HG03378 (cell line): ENCODE measurements at regions not wholly inside any gene's neighbourhood (a gene's known extent, or its start where the extent isn't known, plus 50 kb on each side); places are given as distances from the start of the nearest gene placed in this dataset.

Source experiments
- ATAC-seq: cut with Tn5 transposase; IDR thresholded peaks from one replicate; pipeline ENCODE4 v1.9.1; 2021; ENCODE audit warnings: mild to moderate bottlenecking, moderate library complexity; ENCODE audit not compliant: unreplicated experiment

GRCh38 chr2:220036431-220036830 is 409.0 kb downstream of the SLC4A3 start:
- no peak for ATAC-seq

GRCh38 chr2:220040346-220040745 is 412.9 kb downstream of the SLC4A3 start:
- no peak for ATAC-seq

- no peak for ATAC-seq
Observed at GRCh38 chr2:220041447-220041846, 414.0 kb downstream of the SLC4A3 start.

- no peak for ATAC-seq
Observed at GRCh38 chr2:220043155-220043989, 415.9 kb downstream of the SLC4A3 start.

GRCh38 chr2:220043990-220044335 is 416.5 kb downstream of the SLC4A3 start:
- ATAC-seq, result no peak

DNA sequence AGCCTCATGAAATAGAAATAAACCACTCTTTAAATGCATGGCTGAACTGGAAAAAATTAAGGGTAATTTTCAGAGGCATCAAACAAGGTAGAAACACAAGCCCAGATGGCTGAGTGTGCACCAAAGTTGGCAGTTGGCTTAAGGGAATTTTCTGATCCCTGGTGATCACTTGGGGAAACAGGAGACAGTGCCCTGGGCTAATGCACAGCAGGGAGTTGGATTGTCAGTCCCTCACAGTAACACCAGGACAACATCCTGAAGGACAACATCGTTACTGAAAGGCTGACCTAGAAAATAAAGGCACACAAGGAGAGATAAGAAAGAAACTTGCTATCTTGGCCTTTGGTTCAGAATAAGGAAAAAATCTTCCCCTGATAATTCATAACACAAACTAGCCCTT is 417.0 kb downstream of the SLC4A3 start:
- no peak for ATAC-seq

DNA sequence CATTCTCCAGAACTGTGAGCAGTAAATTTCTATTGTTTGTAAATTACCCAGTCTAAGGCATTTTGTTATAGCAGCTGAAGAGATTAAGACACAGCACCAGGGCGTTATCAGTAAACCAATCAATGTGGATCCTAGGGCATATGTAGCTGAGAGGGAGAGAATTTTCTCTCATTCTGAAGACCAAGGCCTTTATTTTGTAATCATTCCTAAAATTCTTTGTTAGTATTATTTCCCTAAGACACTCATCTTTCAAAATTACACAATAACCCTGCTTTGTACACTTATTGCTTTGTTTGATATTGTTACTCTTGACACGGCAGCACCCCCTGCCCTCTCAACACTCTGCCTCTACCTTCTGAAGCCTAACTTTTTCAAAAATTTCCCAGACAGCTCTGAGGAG is 419.1 kb downstream of the SLC4A3 start:
- no peak for ATAC-seq

GRCh38 chr2:220051716-220052115 is 424.3 kb downstream of the SLC4A3 start:
- ATAC-seq, result no peak

- ATAC-seq, result no peak
Observed at GRCh38 chr2:220053919-220054318, 426.5 kb downstream of the SLC4A3 start.

GRCh38 chr2:220057391-220057790 is 430.0 kb downstream of the SLC4A3 start:
- no peak for ATAC-seq

- no peak for ATAC-seq
Observed at GRCh38 chr2:220057916-220058315, 430.5 kb downstream of the SLC4A3 start.

- ATAC-seq, result no peak
Observed at GRCh38 chr2:220064111-220065030, 436.9 kb downstream of the SLC4A3 start.

DNA sequence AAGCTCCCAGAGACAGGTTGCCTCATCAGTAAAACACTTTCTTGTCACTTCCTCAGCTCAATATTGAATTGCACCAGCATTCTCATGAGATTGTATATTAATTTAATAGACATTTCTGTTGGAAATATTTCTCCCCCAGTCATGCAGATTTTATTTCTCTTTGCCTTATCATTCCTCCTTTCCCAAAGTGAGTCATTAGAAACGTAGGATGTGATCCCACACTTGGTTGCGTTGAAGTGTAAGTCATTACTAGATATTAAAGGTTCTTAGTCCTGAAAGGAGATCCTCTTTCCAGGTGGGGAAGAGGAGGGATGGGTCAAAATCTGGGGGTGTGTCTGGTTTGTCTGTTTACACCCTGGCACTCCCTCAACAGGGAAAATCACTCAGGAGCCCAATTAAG is 438.2 kb downstream of the SLC4A3 start:
- no peak for ATAC-seq

DNA sequence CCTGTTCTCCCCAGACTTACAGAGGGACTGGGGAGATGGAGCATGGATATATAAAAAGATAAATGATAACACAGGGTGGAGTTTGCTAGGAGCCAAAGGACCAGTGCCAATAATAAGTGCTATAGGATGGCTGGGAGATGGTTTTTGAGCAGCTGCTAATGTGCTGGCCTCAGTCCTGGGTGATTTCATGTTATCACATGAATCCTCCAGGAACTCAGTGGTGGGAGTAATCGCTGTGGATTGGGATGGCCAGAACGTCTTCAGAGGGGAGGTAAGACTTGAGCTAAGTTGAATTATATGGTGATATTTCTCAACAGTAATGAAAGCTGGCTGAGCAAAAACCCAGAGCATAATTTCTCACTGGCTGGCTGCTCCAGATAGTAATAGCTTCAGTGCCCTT is 441.4 kb downstream of the SLC4A3 start:
- no peak for ATAC-seq

DNA sequence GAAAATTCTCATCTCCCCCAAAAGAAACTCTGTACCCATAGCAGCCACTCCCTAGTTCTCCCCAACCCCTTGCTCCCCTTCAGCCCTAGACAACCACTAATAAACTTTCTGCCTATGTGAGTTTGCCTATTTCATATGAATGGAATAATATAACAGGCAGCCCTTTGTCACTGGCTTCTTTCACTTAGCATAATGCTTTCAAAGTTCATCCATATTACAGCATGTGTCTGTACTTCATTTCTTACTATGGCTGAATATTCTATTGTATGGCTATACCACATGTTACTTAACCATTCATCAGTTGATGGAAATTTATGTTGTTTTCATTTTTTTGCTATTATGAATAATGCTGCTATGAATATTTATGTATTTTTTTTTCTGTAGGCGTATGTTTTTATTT is 442.9 kb downstream of the SLC4A3 start:
- no peak for ATAC-seq

- no peak for ATAC-seq
Observed at GRCh38 chr2:220071696-220072095, 444.3 kb downstream of the SLC4A3 start.

- no peak for ATAC-seq
Observed at GRCh38 chr2:220072669-220073220, 445.3 kb downstream of the SLC4A3 start.

GRCh38 chr2:220075835-220076234 is 448.4 kb downstream of the SLC4A3 start:
- no peak for ATAC-seq

GRCh38 chr2:220076734-220077133 is 449.3 kb downstream of the SLC4A3 start:
- no peak for ATAC-seq

DNA sequence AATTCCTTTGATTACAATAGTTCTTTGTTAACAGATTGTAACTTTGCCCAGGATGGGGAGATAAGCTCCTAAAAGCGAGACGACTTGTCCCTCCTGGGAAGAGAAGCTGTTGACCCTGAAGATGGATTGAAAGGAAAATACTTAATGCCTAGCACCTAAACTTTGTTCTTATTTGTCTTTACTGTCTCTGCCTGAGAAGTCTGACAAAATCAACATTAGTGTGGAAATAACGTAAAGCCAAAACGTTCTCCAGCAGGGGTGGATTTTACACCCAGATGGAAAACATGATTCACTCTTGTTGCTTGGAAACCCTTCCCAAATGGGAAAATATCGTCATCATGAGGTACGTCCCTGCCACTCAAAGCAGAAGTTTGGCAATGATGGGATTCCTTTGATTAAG is 450.1 kb downstream of the SLC4A3 start:
- ATAC-seq, result no peak

GRCh38 chr2:220078439-220078838 is 451.0 kb downstream of the SLC4A3 start:
- ATAC-seq, result no peak

DNA sequence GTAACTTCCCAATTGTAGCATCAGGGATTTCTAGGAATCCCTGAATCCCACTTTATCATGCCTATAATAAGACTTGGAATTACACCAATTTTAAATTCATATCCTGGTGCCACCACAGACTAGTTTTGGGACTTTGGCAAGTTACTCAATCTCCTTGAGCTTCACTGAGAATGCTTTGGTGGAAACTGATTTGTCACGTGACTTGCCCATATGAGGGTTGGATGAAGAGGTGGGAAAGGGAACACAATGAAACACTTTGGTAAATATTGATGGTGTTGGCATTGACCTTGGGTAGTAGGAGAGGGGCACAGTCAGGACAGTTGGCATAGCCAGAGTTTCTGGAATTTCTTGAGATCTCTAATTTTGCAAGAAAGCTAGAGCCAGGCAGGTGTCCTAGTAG is 452.2 kb downstream of the SLC4A3 start:
- no peak for ATAC-seq
